Psoas muscle (tissue), 7 donors: ENCODE measurements at regions not wholly inside any gene's neighbourhood (a gene's known extent, or its start where the extent isn't known, plus 50 kb on each side); places are given as distances from the start of the nearest gene placed in this dataset.
A peak's percentile ranks its signal among the peaks of the same experiment; 100 is the strongest.

Experiments used
- ATAC-seq, 4 donors: fragments of 200-7000 bp; cut with Tn5 transposase; one replicate each; pipeline ENCODE4 v1.9.1; 2020; ENCODE audit warnings: moderate library complexity in 3 of 4, mild to moderate bottlenecking in 2 of 4
- DNase-seq, 2 donors: peaks; one replicate each; pipeline ENCODE4 v3.0.0-alpha.2; 2020
- H3K27ac ChIP-seq: fragments of 200-600 bp; one replicate; pipeline ENCODE4 v1.8.0; 2022
- H3K27me3 ChIP-seq, 3 donors: fragments of 200-600 bp in 1 of 3; one replicate each; pipeline versions ENCODE4 v1.6.1 to v1.8.0; 2013 to 2022; ENCODE audit warnings: low read length in 2 of 3, mild to moderate bottlenecking in 2 of 3, moderate library complexity in 1 of 3; ENCODE audit not compliant: insufficient read depth in 3 of 3
- H3K36me3 ChIP-seq, 2 donors: fragments of 200-600 bp in 1 of 2; one replicate each; pipeline versions ENCODE4 v1.6.1 to v1.8.0; 2013 to 2022; ENCODE audit warnings: low read depth in 1 of 2, mild to moderate bottlenecking in 1 of 2, moderate library complexity in 1 of 2; ENCODE audit not compliant: insufficient read depth in 1 of 2
- H3K4me1 ChIP-seq: fragments of 200-600 bp; one replicate; pipeline ENCODE4 v1.8.0; 2022
- H3K4me3 ChIP-seq: fragments of 200-600 bp; one replicate; pipeline ENCODE4 v1.8.0; 2022; ENCODE audit warnings: mild to moderate bottlenecking
- H3K9me3 ChIP-seq: fragments of 200-600 bp; one replicate; pipeline ENCODE4 v1.8.0; 2022
- CTCF ChIP-seq: fragments of 200-600 bp; IDR thresholded peaks from one replicate; pipeline ENCODE4 v1.8.0; 2022; ENCODE audit warnings: antibody characterized with exemption
- WGBS, 3 donors: extraction: QIAGEN DNeasy Blood & Tissue Kit; methylation state at CpG; one replicate each; pipeline versions ENCODE4 v1.1.6 to v1.1.7; 2013; 5-methylcytosine and 5-hydroxymethylcytosine counted together
- intact Hi-C, 2 donors: fragments of 100-400 bp; cut with DNase I; formaldehyde crosslinking; loops; one replicate each; pipeline versions ENCODE4 v1.11.0 to v1.14.2; 2022
- donor health status: healthy with polysubstance abuse.
- donor health status: DM: no; HTN: no; CAD: no; lungs with moderate emphysema.
- donor health status: Bipolar disorder and iron deficiency.
- donor health status: healthy.
- donor health status: DM: yes; HTN: yes; CAD: no.
- donor health status: DM: no; HTN: no; CAD: no.
- donor health status: DM: yes; HTN: yes; CAD: no.

- no peaks in the 10 kb centered on the region for H3K9me3 ChIP-seq
- peak; percentile 25 to 47 for DNase-seq
- intact Hi-C loops, result no loop called here
- H3K4me3 ChIP-seq, result no peak overlapping the region
- H3K27me3 ChIP-seq, result no peaks in the 10 kb centered on the region
- no peak for TF ChIP-seq CTCF
- ATAC-seq, result no peak
- H3K4me1 ChIP-seq, result no peaks in the 10 kb centered on the region
- no peaks in the 10 kb centered on the region for H3K36me3 ChIP-seq
- no peak overlapping the region for H3K27ac ChIP-seq
- WGBS, 3 donors, result 50 to 60% (median 53%) methylated on average over 10 of the region's 10 CpGs
Measured at GRCh38 chr2:160942476-160943142, 217.6 kb upstream of the TANK start.

GRCh38 chr2:160943414-160943813 is 216.8 kb upstream of the TANK start:
- Histone ChIP-seq H3K27me3 (no peaks in the 10 kb centered on the region), H3K4me3 (no peak overlapping the region), H3K9me3 (no peaks in the 10 kb centered on the region), H3K36me3 (no peaks in the 10 kb centered on the region), H3K4me1 (no peaks in the 10 kb centered on the region), H3K27ac (no peak overlapping the region)
- 87 to 98% (median 97%) methylated on average over 3 of the region's 3 CpGs for WGBS, 3 donors
- ATAC-seq (no peak), DNase-seq (no peak)
- intact Hi-C loops, result no loop called here
- TF ChIP-seq CTCF, result no peak

- Histone ChIP-seq H3K4me3 (peak overlapping the region; percentile 38), H3K4me1 (peaks cover 7% of the 10 kb centered on the region), H3K27me3 (no peaks in the 10 kb centered on the region), H3K36me3 (no peaks in the 10 kb centered on the region), H3K9me3 (no peaks in the 10 kb centered on the region), H3K27ac (peak overlapping the region; percentile 42)
- ATAC-seq, result peak; percentile 83 to 93 (median 88)
- no peak for TF ChIP-seq CTCF
- WGBS, 3 donors, result 29 to 35% (median 31%) methylated on average over 10 of the region's 10 CpGs
- peak; percentile 48 to 70 for DNase-seq
- intact Hi-C loops, result no loop called here
Measured at GRCh38 chr2:160952464-160953254, 207.6 kb upstream of the TANK start.

- intact Hi-C loops, result no loop called here
- Histone ChIP-seq H3K4me3 (no peak overlapping the region), H3K9me3 (no peaks in the 10 kb centered on the region), H3K27ac (no peak overlapping the region), H3K36me3 (no peaks in the 10 kb centered on the region), H3K27me3 (no peaks in the 10 kb centered on the region), H3K4me1 (peaks cover 7% of the 10 kb centered on the region)
- DNase-seq (no peak), ATAC-seq (no peak)
- no peak for TF ChIP-seq CTCF
- 63 to 70% (median 64%) methylated on average over 1 of the region's 1 CpG for WGBS, 3 donors
Measured at GRCh38 chr2:160955578-160955977, 204.7 kb upstream of the TANK start.
